ENCODE measurements at regions not wholly inside any gene's neighbourhood (a gene's known extent, or its start where the extent isn't known, plus 50 kb on each side); places are given as distances from the start of the nearest gene placed in this dataset.
A peak's percentile ranks its signal among the peaks of the same experiment; 100 is the strongest.

- DNase-seq, result peak; percentile 91
Measured at GRCh38 chr5:86786955-86787354, 169.2 kb downstream of the COX7C start.

- no peak for DNase-seq
Measured at GRCh38 chr5:86795659-86796058, 177.9 kb downstream of the COX7C start.

GRCh38 chr5:86797677-86798076 lies 179.9 kb downstream of the COX7C start:
- DNase-seq, result peak; percentile 68

GRCh38 chr5:86806206-86806605 lies 188.5 kb downstream of the COX7C start:
- no peak for DNase-seq

GRCh38 chr5:86807046-86808031 lies 189.6 kb downstream of the COX7C start:
- no peak for DNase-seq

- no peak for DNase-seq
Measured at GRCh38 chr5:86814315-86814714, 196.6 kb downstream of the COX7C start.

- DNase-seq, result no peak
Measured at GRCh38 chr5:86814907-86815306, 197.2 kb downstream of the COX7C start.

GRCh38 chr5:86824637-86825036 lies 206.9 kb downstream of the COX7C start:
- no peak for DNase-seq

GRCh38 chr5:86831128-86831527 lies 213.4 kb downstream of the COX7C start:
- DNase-seq, result no peak

GRCh38 chr5:86833868-86834267 lies 216.1 kb downstream of the COX7C start:
- no peak for DNase-seq

- DNase-seq, result no peak
Measured at GRCh38 chr5:86837610-86838009, 219.9 kb downstream of the COX7C start.

GRCh38 chr5:86838083-86838482 lies 220.3 kb downstream of the COX7C start:
- no peak for DNase-seq

- DNase-seq, result no peak
Measured at GRCh38 chr5:86841000-86841644, 223.4 kb downstream of the COX7C start.

GRCh38 chr5:86858442-86858841 lies 240.7 kb downstream of the COX7C start:
- DNase-seq, result no peak

GRCh38 chr5:86861512-86861911 lies 243.8 kb downstream of the COX7C start:
- peak; percentile 53 for DNase-seq

GRCh38 chr5:86862093-86862492 lies 244.4 kb downstream of the COX7C start:
- DNase-seq, result no peak

GRCh38 chr5:86864051-86864450 lies 246.3 kb downstream of the COX7C start:
- DNase-seq, result no peak

- DNase-seq, result no peak
Measured at GRCh38 chr5:86865256-86865785, 247.6 kb downstream of the COX7C start.

- no peak for DNase-seq
Measured at GRCh38 chr5:86866036-86866435, 248.3 kb downstream of the COX7C start.

- no peak for DNase-seq
Measured at GRCh38 chr5:86869268-86869667, 251.5 kb downstream of the COX7C start.

- no peak for DNase-seq
Measured at GRCh38 chr5:86875539-86875938, 257.8 kb downstream of the COX7C start.

GRCh38 chr5:86878250-86878649 lies 260.5 kb downstream of the COX7C start:
- DNase-seq, result no peak

- DNase-seq, result no peak
Measured at GRCh38 chr5:86879086-86879485, 261.3 kb downstream of the COX7C start.

GRCh38 chr5:86880344-86880743 lies 262.6 kb downstream of the COX7C start:
- peak; percentile 69 for DNase-seq

Measured in islet precursor cell (in vitro differentiated cells).